H1 (cell line): ENCODE measurements at regions not wholly inside any gene's neighbourhood (a gene's known extent, or its start where the extent isn't known, plus 50 kb on each side); places are given as distances from the start of the nearest gene placed in this dataset.

ENCODE experiments used
- CTCF ChIA-PET: fragments of 300-600 bp; sonication (Branson Sonifier 250); formaldehyde crosslinking; loops from one replicate; lab custom pipeline; 2021; ENCODE audit not compliant: partially characterized antibody; lab: Charles Lee
- POLR2A ChIA-PET: fragments of 300-600 bp; sonication (Branson Sonifier 250); formaldehyde crosslinking; loops from one replicate; lab custom pipeline; 2021; ENCODE audit warnings: inconsistent platforms; ENCODE audit not compliant: partially characterized antibody; lab: Charles Lee
- DNase-seq, 2 experiments: peaks; one replicate each; pipeline versions ENCODE4 v3.0.0 to v3.0.0-alpha.2; 2010 to 2022; ENCODE audit warnings: low spot score in 2 of 2, low read depth in 1 of 2, mixed read lengths in 1 of 2
- FAIRE-seq: peaks from 2 replicates; lab custom pipeline; 2011; peaks lifted over from hg19 to GRCh38; lab: Jason Lieb, UNC
- H2AFZ ChIP-seq: 2 replicates; pipeline ENCODE4 v1.8.1; 2012; ENCODE audit warnings: low read length, inconsistent platforms
- H2AK5ac ChIP-seq: 2 replicates; pipeline ENCODE4 v1.6.1; 2013; ENCODE audit warnings: low read depth, low read length
- H2BK120ac ChIP-seq: replicated peaks from 2 replicates; pipeline ENCODE3; 2013; ENCODE audit warnings: low read depth, low read length, inconsistent platforms
- H2BK12ac ChIP-seq: 2 replicates; pipeline ENCODE4 v1.6.1; 2013; ENCODE audit warnings: low read depth, low read length
- H2BK15ac ChIP-seq: 2 replicates; pipeline ENCODE4 v1.6.1; 2013; ENCODE audit warnings: low read length
- H2BK20ac ChIP-seq: 2 replicates; pipeline ENCODE4 v1.6.1; 2013; ENCODE audit warnings: low read length
- H2BK5ac ChIP-seq: 2 replicates; pipeline ENCODE4 v1.6.1; 2013; ENCODE audit warnings: low read depth, low read length
- H3K14ac ChIP-seq: 2 replicates; pipeline ENCODE4 v1.6.1; 2013; ENCODE audit warnings: inconsistent platforms; ENCODE audit not compliant: insufficient read length
- H3K18ac ChIP-seq: 2 replicates; pipeline ENCODE4 v1.6.1; 2013; ENCODE audit warnings: low read length; ENCODE audit errors: extremely low read depth
- H3K23ac ChIP-seq: 2 replicates; pipeline ENCODE4 v1.6.1; 2013; ENCODE audit warnings: inconsistent platforms; ENCODE audit not compliant: insufficient read length
- H3K23me2 ChIP-seq: 2 replicates; pipeline ENCODE4 v1.6.1; 2013; ENCODE audit warnings: low read depth, low read length
- H3K27ac ChIP-seq: 2 replicates; pipeline ENCODE4 v1.6.1; 2011; ENCODE audit warnings: low read depth, low read length, inconsistent platforms
- H3K27me3 ChIP-seq, 4 experiments: replicated peaks in 1 of 4; 1 replicate in 1 of 4; 2 replicates in 3 of 4; pipeline versions ENCODE4 v1.6.1 to v1.8.1; 2011 to 2013; ENCODE audit warnings: low read length in 3 of 4, mild to moderate bottlenecking in 3 of 4, inconsistent platforms in 2 of 4, mixed read lengths in 2 of 4, moderate library complexity in 1 of 4; ENCODE audit not compliant: control insufficient read depth in 3 of 4, insufficient read depth in 3 of 4; ENCODE audit errors: extremely low read depth in 1 of 4
- H3K36me3 ChIP-seq, 4 experiments: 2 replicates each; pipeline versions ENCODE4 v1.6.1 to v1.8.1; 2011 to 2013; ENCODE audit warnings: mild to moderate bottlenecking in 4 of 4, low read length in 3 of 4, moderate library complexity in 2 of 4, control low read depth in 1 of 4, inconsistent platforms in 1 of 4; ENCODE audit not compliant: insufficient read depth in 4 of 4, control insufficient read depth in 2 of 4
- H3K4ac ChIP-seq: replicated peaks from 2 replicates; pipeline ENCODE3; 2013; ENCODE audit warnings: low read length, low read depth, mixed read lengths, inconsistent platforms; ENCODE audit not compliant: insufficient read length
- H3K4me1 ChIP-seq, 4 experiments: replicated peaks in 1 of 4; 1 replicate in 1 of 4; 2 replicates in 3 of 4; pipeline versions ENCODE4 v1.6.1 to v1.8.1; 2011 to 2013; ENCODE audit warnings: low read length in 3 of 4, inconsistent platforms in 2 of 4, mixed read lengths in 1 of 4; ENCODE audit not compliant: insufficient read depth in 4 of 4, control insufficient read depth in 3 of 4
- H3K4me2 ChIP-seq, 2 experiments: 2 replicates each; pipeline versions ENCODE4 v1.6.1 to v1.8.1; 2011 to 2013; ENCODE audit warnings: low read depth in 2 of 2, low read length in 2 of 2, control low read depth in 1 of 2, inconsistent platforms in 1 of 2, mild to moderate bottlenecking in 1 of 2; ENCODE audit not compliant: insufficient read depth in 1 of 2
- H3K4me3 ChIP-seq, 4 experiments: fragments of 200-600, 300-600 bp in 1 of 4; sonication (generic), shearing (Covaris generic), sonication (Bioruptor Twin) in 1 of 4; 2 replicates each; pipeline versions ENCODE4 v1.5.1 to v1.8.1; 2011 to 2016; ENCODE audit warnings: low read length in 4 of 4, low read depth in 3 of 4, control low read depth in 2 of 4, inconsistent platforms in 2 of 4, mild to moderate bottlenecking in 2 of 4, mixed read lengths in 1 of 4, moderate library complexity in 1 of 4; ENCODE audit not compliant: insufficient read depth in 2 of 4; ENCODE audit errors: extremely low read depth in 1 of 4
- H3K56ac ChIP-seq: replicated peaks from 2 replicates; pipeline ENCODE3; 2013; ENCODE audit warnings: low read depth, mild to moderate bottlenecking, mixed read lengths, low read length, inconsistent platforms; ENCODE audit not compliant: insufficient read length
- H3K79me1 ChIP-seq: 2 replicates; pipeline ENCODE4 v1.6.1; 2013; ENCODE audit warnings: low read depth, low read length, control low read depth
- H3K79me2 ChIP-seq, 2 experiments: 2 replicates each; pipeline versions ENCODE4 v1.6.1 to v1.8.1; 2012 to 2013; ENCODE audit warnings: low read length in 2 of 2, mild to moderate bottlenecking in 2 of 2, inconsistent platforms in 1 of 2; ENCODE audit not compliant: insufficient read depth in 2 of 2, control insufficient read depth in 1 of 2
- H3K9ac ChIP-seq, 4 experiments: replicated peaks in 1 of 4; 1 replicate in 1 of 4; 2 replicates in 3 of 4; pipeline versions ENCODE4 v1.6.1 to v1.8.1; 2011 to 2013; ENCODE audit warnings: low read depth in 3 of 4, low read length in 3 of 4, control low read depth in 2 of 4, mild to moderate bottlenecking in 2 of 4, moderate library complexity in 2 of 4, inconsistent platforms in 1 of 4; ENCODE audit errors: extremely low read depth in 1 of 4
- H3K9me3 ChIP-seq, 2 experiments: 2 replicates each; pipeline versions ENCODE4 v1.6.1 to v1.8.1; 2012 to 2013; ENCODE audit warnings: mild to moderate bottlenecking in 2 of 2, moderate library complexity in 2 of 2, control low read depth in 1 of 2, inconsistent platforms in 1 of 2, low read depth in 1 of 2, low read length in 1 of 2, mixed read lengths in 1 of 2; ENCODE audit not compliant: insufficient read depth in 2 of 2
- H4K20me1 ChIP-seq, 2 experiments: replicated peaks in 1 of 2; 2 replicates each; pipeline versions ENCODE3 to v1.8.1; 2011 to 2013; ENCODE audit warnings: inconsistent platforms in 2 of 2, low read length in 2 of 2, mild to moderate bottlenecking in 1 of 2; ENCODE audit not compliant: insufficient read depth in 2 of 2, control insufficient read depth in 1 of 2
- H4K5ac ChIP-seq: 2 replicates; pipeline ENCODE4 v1.6.1; 2013; ENCODE audit warnings: low read length, low read depth, mixed read lengths, inconsistent platforms; ENCODE audit not compliant: insufficient read length
- H4K8ac ChIP-seq: 2 replicates; pipeline ENCODE4 v1.8.0; 2013; ENCODE audit warnings: mild to moderate bottlenecking, moderate library complexity, low read length, inconsistent platforms; ENCODE audit not compliant: insufficient read depth; ENCODE audit errors: extremely low read depth
- H4K91ac ChIP-seq: replicated peaks from 2 replicates; pipeline ENCODE3; 2013; ENCODE audit warnings: low read length, mixed read lengths, inconsistent platforms; ENCODE audit not compliant: insufficient read length
- ASH2L ChIP-seq: fragments of 200-600, 300-600 bp; sonication (generic); IDR thresholded peaks from one replicate; pipeline ENCODE4 v1.7.1; 2017; ENCODE audit warnings: low read length
- CBX5 ChIP-seq: fragments of 300-800, 300-1000 bp; sonication (generic); IDR thresholded peaks from 2 replicates; pipeline ENCODE4 v1.7.1; 2016; ENCODE audit warnings: antibody characterized with exemption, low read length, low read depth
- CREB1 ChIP-seq: IDR thresholded peaks from 2 replicates; pipeline ENCODE4 v1.6.1; 2012; ENCODE audit warnings: inconsistent platforms
- CTBP2 ChIP-seq: IDR thresholded peaks from 2 replicates; pipeline ENCODE4 v1.7.0; 2011; ENCODE audit warnings: borderline replicate concordance, mild to moderate bottlenecking, moderate library complexity, mixed read lengths, low read length; ENCODE audit not compliant: insufficient read depth, insufficient read length
- EGR1 ChIP-seq: IDR thresholded peaks from 2 replicates; pipeline ENCODE4 v1.6.1; 2011; ENCODE audit warnings: low read depth, low read length, borderline replicate concordance
- KDM5A ChIP-seq: fragments of 200-600 bp; IDR thresholded peaks from 2 replicates; pipeline ENCODE4 v1.7.1; 2012; ENCODE audit warnings: mild to moderate bottlenecking, low read length, inconsistent platforms, mixed read lengths
- NRF1 ChIP-seq: IDR thresholded peaks from 2 replicates; pipeline ENCODE4 v1.6.1; 2011; ENCODE audit warnings: mild to moderate bottlenecking, low read depth, low read length, improper control_type of control experiment
- POLR2AphosphoS5 ChIP-seq: IDR thresholded peaks from 2 replicates; pipeline ENCODE4 v1.6.1; 2011; ENCODE audit warnings: low read depth, low read length
- TEAD4 ChIP-seq: IDR thresholded peaks from 2 replicates; pipeline ENCODE4 v1.6.1; 2012; ENCODE audit warnings: low read depth, low read length, inconsistent platforms, mixed read lengths
- WGBS, 2 experiments: shearing (Covaris generic) in 1 of 2; methylation state at CpG; one replicate each; pipeline versions ENCODE4 v1.1.6 to v1.1.7; 2013 to 2015; ENCODE audit warnings: low lambda C conversion rate in 2 of 2, mixed read lengths in 2 of 2, inconsistent platforms in 1 of 2, low coverage in 1 of 2, missing lambda C conversion rate in 1 of 2; ENCODE audit not compliant: insufficient replicate concordance in 2 of 2, insufficient coverage in 1 of 2, insufficient read length in 1 of 2; ENCODE audit errors: extremely low coverage in 1 of 2, missing lambda C conversion rate in 1 of 2; 5-methylcytosine and 5-hydroxymethylcytosine counted together
- TF ChIP-seq, protein P1 (sequence below): IDR thresholded peaks from 2 replicates; pipeline ENCODE4 v1.6.1; 2012; ENCODE audit warnings: low read length, inconsistent platforms

DNA sequence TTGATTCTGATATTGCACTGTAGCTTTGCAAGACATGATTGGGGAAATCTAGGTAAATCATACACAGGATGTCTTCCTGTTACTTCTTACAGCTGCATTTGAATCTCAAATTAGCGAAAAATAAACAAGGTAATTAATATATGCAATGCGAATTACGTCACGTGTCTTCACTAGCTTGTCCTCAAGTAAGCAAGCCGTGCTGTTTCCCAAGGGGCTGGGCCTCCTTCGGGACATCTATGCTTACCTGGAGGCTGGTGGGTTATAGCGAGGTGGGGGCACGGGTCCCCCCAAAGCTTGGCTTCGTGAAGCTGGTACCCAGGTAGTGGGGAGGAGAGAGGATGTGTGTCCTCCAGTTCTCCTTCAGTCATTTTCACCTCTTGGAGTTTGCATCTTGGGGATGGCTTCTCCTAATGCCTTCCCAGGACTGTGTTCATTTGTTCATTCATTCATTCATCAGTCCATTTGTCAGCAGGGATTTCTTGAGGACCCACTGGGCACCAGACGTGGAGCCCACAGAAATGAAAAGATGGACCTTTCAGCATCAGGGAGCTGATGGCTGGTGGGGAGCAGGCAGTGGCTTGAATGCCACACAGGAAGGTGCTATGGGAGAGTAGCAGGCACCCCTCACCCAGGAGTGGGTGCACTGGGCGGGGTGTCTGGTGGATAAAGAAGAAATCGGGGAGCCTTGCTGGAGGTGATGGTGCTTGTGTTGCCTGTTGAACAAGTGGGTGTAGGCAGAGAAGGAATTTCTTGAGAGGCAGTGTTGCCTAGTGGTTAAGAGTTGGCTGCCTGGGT lies 155.1 kb downstream of the GLI2 start:
- DNase-seq = no peak
- Histone ChIP-seq H3K4ac (no peak overlapping the region), H2BK15ac (no peak overlapping the region), H3K79me2 (peaks cover 0 to 44% of the 10 kb centered on the region in 2 experiments; a peak in 2 of 4 replicates), H3K4me2 (no peak overlapping the region), H2AK5ac (no peak overlapping the region), H2BK5ac (no peak overlapping the region), H3K4me1 (peaks cover 10 to 31% (median 20%) of the 10 kb centered on the region in 4 experiments), H3K36me3 (no peaks in the 10 kb centered on the region), H3K27me3 (no peaks in the 10 kb centered on the region), H2BK20ac (no peak overlapping the region), H2BK12ac (no peak overlapping the region), H3K9ac (no peak overlapping the region), H2BK120ac (no peak overlapping the region), H4K20me1 (peaks cover 5 to 6% of the 10 kb centered on the region in 2 experiments), H3K23me2 (no peaks in the 10 kb centered on the region), H3K79me1 (peaks cover 15% of the 10 kb centered on the region), H3K9me3 (no peaks in the 10 kb centered on the region), H3K56ac (no peak overlapping the region), H3K27ac (no peak overlapping the region), H3K23ac (no peak overlapping the region), H2AFZ (no peak overlapping the region), H3K18ac (no peak overlapping the region), H4K5ac (no peak overlapping the region), H3K14ac (no peak overlapping the region)
- no peak for FAIRE-seq
- WGBS, 2 experiments = 89% methylated on average over 11 of the region's 12 CpGs; no CpG with 5 or more reads in 1 of the 2 experiments
- ChIA-PET POLR2A (interaction anchor here (1.3 to 1.6 kb wide), 3 partner anchors 13 to 184 kb away, joined by 3 to 4 read pairs (median 3); no protein-coding TSS in a partner anchor), CTCF (interaction anchor here (1.0 to 3.8 kb wide), 3 partner anchors 23 to 195 kb away, joined by 3 to 12 read pairs (median 3); no protein-coding TSS in a partner anchor)
- no peak for TF ChIP-seq NRF1
- no peak for TF ChIP-seq POLR2AphosphoS5
- TF ChIP-seq CBX5 = no peak
- TF ChIP-seq, protein P1, sequence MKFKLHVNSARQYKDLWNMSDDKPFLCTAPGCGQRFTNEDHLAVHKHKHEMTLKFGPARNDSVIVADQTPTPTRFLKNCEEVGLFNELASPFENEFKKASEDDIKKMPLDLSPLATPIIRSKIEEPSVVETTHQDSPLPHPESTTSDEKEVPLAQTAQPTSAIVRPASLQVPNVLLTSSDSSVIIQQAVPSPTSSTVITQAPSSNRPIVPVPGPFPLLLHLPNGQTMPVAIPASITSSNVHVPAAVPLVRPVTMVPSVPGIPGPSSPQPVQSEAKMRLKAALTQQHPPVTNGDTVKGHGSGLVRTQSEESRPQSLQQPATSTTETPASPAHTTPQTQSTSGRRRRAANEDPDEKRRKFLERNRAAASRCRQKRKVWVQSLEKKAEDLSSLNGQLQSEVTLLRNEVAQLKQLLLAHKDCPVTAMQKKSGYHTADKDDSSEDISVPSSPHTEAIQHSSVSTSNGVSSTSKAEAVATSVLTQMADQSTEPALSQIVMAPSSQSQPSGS = no peak
- TF ChIP-seq CREB1 = no peak
- no peak for TF ChIP-seq TEAD4
- TF ChIP-seq EGR1 = no peak
- no peak for TF ChIP-seq KDM5A
- TF ChIP-seq ASH2L = no peak
- no peak for TF ChIP-seq CTBP2
- TF ChIP-seq, all 59 proteins: peak for 0
- H4K8ac ChIP-seq = no peak overlapping the region
- no peak overlapping the region for H3K4me3 ChIP-seq
- H4K91ac ChIP-seq = no peak overlapping the region
